ENCODE measurements at regions not wholly inside any gene's neighbourhood (a gene's known extent, or its start where the extent isn't known, plus 50 kb on each side); places are given as distances from the start of the nearest gene placed in this dataset.

DNA sequence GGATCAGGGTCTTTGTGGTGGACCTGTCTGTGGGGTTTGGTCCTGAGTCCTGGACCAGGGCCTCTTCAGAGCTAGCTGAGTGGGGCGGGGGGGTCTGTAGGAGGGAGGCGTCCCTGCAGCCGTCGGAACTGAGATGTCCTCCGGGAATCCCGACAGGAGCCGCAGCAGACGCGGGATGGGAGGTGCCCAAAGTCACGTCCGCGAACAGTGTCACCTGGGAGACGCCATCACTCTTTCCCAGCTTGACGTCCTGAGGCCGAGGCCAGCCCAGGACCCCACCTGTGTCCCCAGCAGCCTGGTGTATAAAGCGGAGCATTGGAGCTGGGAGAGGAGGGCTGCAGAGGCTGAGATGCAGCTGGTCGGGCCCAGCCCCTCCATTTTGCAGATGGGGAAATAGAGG is 1234.7 kb downstream of the BRD1 start:
- Histone ChIP-seq H3K4me3 (ENCODE audit: low read depth in 1 of 2, low read length in 2 of 2) (no peak overlapping the region), H3K27ac (ENCODE audit: low read depth, low read length) (no peak overlapping the region), H3K9ac (ENCODE audit: low read depth in 1 of 2, low read length in 2 of 2) (no peak overlapping the region), H3K36me3 (ENCODE audit: control insufficient read depth in 1 of 2, insufficient read depth in 2 of 2, low read length in 2 of 2) (no peaks in the 10 kb centered on the region), H3K4me1 (ENCODE audit: control insufficient read depth in 1 of 2, insufficient read depth in 2 of 2, low read length in 2 of 2) (no peaks in the 10 kb centered on the region), H3K9me3 (ENCODE audit: control insufficient read depth in 1 of 2, low read length in 2 of 2) (no peaks in the 10 kb centered on the region), H3K27me3 (ENCODE audit: control insufficient read depth in 1 of 2, insufficient read depth in 2 of 2, low read length in 2 of 2) (no peaks in the 10 kb centered on the region)

DNA sequence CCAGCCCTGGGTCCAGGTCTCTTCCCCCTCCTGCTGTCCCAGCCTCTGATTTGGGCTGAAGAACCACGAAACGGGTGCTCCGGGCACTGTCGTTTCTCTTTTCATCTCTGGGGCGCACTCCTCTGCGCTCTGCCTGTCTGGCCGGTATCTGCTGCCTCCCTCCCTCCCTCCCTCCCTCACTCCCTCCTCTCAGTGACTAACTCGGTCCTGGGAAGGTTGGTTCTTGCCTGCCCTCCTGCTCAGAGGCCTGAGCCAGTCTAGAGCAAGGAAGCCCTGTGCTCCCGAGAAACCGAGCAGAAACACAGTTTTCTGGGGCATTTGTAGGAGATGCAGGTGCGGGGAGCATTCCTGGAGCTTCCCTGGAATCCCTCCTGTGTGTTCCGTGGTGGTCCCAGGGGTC is 1235.2 kb downstream of the BRD1 start:
- H3K27ac ChIP-seq (ENCODE audit: low read depth, low read length): no peak overlapping the region
- H3K4me1 ChIP-seq (ENCODE audit: control insufficient read depth in 1 of 2, insufficient read depth in 2 of 2, low read length in 2 of 2): no peaks in the 10 kb centered on the region
- no peak overlapping the region for H3K4me3 ChIP-seq (ENCODE audit: low read depth in 1 of 2, low read length in 2 of 2)
- no peaks in the 10 kb centered on the region for H3K9me3 ChIP-seq (ENCODE audit: control insufficient read depth in 1 of 2, low read length in 2 of 2)
- no peak overlapping the region for H3K9ac ChIP-seq (ENCODE audit: low read depth in 1 of 2, low read length in 2 of 2)
- H3K36me3 ChIP-seq (ENCODE audit: control insufficient read depth in 1 of 2, insufficient read depth in 2 of 2, low read length in 2 of 2): no peaks in the 10 kb centered on the region
- no peaks in the 10 kb centered on the region for H3K27me3 ChIP-seq (ENCODE audit: control insufficient read depth in 1 of 2, insufficient read depth in 2 of 2, low read length in 2 of 2)

DNA sequence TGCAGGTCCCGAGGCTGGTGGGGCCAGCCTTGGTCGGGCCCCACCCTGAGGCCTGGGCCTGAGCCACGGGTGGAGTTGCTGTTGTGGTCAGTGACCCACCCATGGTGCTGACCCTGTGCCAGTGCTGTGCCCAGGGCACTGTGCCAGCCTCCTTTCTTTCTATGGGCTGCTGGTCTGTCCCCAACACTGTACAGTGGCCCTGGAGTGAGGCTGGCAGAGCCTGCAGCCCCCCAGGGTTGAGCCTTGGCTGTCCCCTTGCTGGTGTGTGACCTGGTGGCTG is 1235.7 kb downstream of the BRD1 start:
- H3K9ac ChIP-seq (ENCODE audit: low read depth in 1 of 2, low read length in 2 of 2): no peak overlapping the region
- H3K27me3 ChIP-seq (ENCODE audit: control insufficient read depth in 1 of 2, insufficient read depth in 2 of 2, low read length in 2 of 2): no peaks in the 10 kb centered on the region
- H3K36me3 ChIP-seq (ENCODE audit: control insufficient read depth in 1 of 2, insufficient read depth in 2 of 2, low read length in 2 of 2): no peaks in the 10 kb centered on the region
- no peaks in the 10 kb centered on the region for H3K9me3 ChIP-seq (ENCODE audit: control insufficient read depth in 1 of 2, low read length in 2 of 2)
- H3K4me1 ChIP-seq (ENCODE audit: control insufficient read depth in 1 of 2, insufficient read depth in 2 of 2, low read length in 2 of 2): no peaks in the 10 kb centered on the region
- no peak overlapping the region for H3K4me3 ChIP-seq (ENCODE audit: low read depth in 1 of 2, low read length in 2 of 2)
- H3K27ac ChIP-seq (ENCODE audit: low read depth, low read length): no peak overlapping the region

DNA sequence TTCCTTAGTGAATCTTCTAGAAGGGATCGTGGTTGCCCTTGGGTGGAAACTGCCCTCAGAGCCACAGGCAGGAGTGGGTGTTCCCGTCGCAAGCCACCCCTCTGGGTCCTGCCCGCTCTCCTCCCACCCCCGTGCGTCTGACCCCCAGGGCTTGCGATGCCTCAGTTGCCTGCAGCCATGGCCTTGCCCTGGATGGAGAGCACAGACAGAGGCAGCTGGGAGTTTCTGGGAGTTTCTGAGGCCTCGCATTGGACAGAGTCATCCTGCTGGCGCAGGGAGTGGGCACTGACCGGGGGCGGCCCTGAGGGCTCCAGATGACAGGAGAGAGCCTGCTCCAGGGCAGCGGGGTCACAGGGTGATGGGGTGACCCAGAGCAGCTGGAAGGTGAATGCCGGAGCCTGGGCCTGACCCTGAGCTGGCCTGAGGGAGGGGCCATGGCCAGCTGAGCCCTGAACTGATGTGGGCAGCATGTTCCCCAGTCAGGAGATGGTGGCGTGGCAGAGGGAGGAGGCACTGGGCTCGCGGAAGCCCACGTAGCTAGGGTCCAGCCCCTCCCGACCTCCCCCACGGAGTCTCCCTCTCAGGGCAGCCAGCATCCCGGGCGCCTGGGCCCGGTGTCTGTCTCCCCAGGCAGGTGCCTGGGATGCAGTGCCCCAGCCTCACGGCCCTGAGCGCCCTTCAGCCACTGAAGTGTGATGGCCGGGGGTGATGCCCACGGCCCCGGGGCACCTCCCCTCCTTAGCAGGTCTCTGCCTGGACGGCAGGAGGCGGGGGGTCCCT is 1236.2 kb downstream of the BRD1 start:
- Histone ChIP-seq H3K27ac (ENCODE audit: low read depth, low read length) (no peak overlapping the region), H3K36me3 (ENCODE audit: control insufficient read depth in 1 of 2, insufficient read depth in 2 of 2, low read length in 2 of 2) (no peaks in the 10 kb centered on the region), H3K9ac (ENCODE audit: low read depth in 1 of 2, low read length in 2 of 2) (no peak overlapping the region), H3K9me3 (ENCODE audit: control insufficient read depth in 1 of 2, low read length in 2 of 2) (no peaks in the 10 kb centered on the region), H3K4me3 (ENCODE audit: low read depth in 1 of 2, low read length in 2 of 2) (no peak overlapping the region), H3K27me3 (ENCODE audit: control insufficient read depth in 1 of 2, insufficient read depth in 2 of 2, low read length in 2 of 2) (no peaks in the 10 kb centered on the region), H3K4me1 (ENCODE audit: control insufficient read depth in 1 of 2, insufficient read depth in 2 of 2, low read length in 2 of 2) (no peaks in the 10 kb centered on the region)

DNA sequence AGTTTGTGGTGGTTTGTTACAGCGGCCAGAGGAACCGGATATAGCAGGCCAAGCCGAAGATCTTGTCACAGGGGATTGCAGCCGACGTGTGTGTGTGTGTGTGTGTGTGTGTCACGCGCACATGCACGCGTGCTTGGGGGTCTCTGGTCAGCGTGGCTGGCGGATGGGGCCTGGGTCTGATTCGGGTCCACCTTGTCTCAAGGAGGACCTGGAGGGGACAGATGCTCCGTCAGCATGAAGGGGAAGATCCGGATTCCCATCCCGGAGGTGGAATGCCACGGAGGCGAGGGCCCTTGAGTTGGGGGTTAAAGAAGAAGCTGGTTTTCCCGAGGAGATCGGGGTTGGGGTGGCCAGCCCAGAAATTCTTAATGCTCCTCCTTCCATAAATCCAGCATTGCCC is 1237.8 kb downstream of the BRD1 start:
- Histone ChIP-seq H3K4me3 (ENCODE audit: low read depth in 1 of 2, low read length in 2 of 2) (no peak overlapping the region), H3K4me1 (ENCODE audit: control insufficient read depth in 1 of 2, insufficient read depth in 2 of 2, low read length in 2 of 2) (no peaks in the 10 kb centered on the region), H3K9ac (ENCODE audit: low read depth in 1 of 2, low read length in 2 of 2) (no peak overlapping the region), H3K27ac (ENCODE audit: low read depth, low read length) (no peak overlapping the region), H3K9me3 (ENCODE audit: control insufficient read depth in 1 of 2, low read length in 2 of 2) (no peaks in the 10 kb centered on the region), H3K36me3 (ENCODE audit: control insufficient read depth in 1 of 2, insufficient read depth in 2 of 2, low read length in 2 of 2) (no peaks in the 10 kb centered on the region), H3K27me3 (ENCODE audit: control insufficient read depth in 1 of 2, insufficient read depth in 2 of 2, low read length in 2 of 2) (no peaks in the 10 kb centered on the region)

DNA sequence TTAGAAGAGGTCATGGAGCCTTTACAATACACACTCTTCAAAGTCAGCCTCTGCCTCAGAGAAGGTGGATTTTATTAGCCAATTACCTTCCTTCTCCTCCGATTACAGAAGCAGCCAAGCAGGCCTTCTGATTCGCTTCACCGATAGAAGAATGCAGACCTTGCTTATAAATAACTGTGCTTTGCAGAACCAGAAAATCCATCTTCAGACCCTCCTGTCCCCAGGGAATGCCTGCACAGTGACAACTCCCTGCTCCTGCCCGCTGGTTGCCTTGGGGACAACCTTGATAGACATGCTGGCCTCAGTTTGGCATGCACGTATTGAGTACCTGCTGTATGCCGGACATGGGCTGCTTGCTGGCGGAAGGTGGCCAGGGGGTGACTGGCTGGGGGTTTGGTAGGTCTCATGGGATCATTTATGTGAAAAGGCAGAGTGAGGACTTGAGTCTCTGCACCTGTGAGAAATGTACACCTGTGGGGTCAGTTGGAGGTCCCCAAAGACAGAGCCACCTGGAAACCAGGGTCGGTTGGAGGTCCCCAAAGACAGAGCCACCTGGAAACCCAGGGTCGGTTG is 1238.7 kb downstream of the BRD1 start:
- Histone ChIP-seq H3K27ac (ENCODE audit: low read depth, low read length) (no peak overlapping the region), H3K36me3 (ENCODE audit: control insufficient read depth in 1 of 2, insufficient read depth in 2 of 2, low read length in 2 of 2) (no peaks in the 10 kb centered on the region), H3K9me3 (ENCODE audit: control insufficient read depth in 1 of 2, low read length in 2 of 2) (no peaks in the 10 kb centered on the region), H3K9ac (ENCODE audit: low read depth in 1 of 2, low read length in 2 of 2) (no peak overlapping the region), H3K4me1 (ENCODE audit: control insufficient read depth in 1 of 2, insufficient read depth in 2 of 2, low read length in 2 of 2) (no peaks in the 10 kb centered on the region), H3K4me3 (ENCODE audit: low read depth in 1 of 2, low read length in 2 of 2) (no peak overlapping the region), H3K27me3 (ENCODE audit: control insufficient read depth in 1 of 2, insufficient read depth in 2 of 2, low read length in 2 of 2) (no peaks in the 10 kb centered on the region)

DNA sequence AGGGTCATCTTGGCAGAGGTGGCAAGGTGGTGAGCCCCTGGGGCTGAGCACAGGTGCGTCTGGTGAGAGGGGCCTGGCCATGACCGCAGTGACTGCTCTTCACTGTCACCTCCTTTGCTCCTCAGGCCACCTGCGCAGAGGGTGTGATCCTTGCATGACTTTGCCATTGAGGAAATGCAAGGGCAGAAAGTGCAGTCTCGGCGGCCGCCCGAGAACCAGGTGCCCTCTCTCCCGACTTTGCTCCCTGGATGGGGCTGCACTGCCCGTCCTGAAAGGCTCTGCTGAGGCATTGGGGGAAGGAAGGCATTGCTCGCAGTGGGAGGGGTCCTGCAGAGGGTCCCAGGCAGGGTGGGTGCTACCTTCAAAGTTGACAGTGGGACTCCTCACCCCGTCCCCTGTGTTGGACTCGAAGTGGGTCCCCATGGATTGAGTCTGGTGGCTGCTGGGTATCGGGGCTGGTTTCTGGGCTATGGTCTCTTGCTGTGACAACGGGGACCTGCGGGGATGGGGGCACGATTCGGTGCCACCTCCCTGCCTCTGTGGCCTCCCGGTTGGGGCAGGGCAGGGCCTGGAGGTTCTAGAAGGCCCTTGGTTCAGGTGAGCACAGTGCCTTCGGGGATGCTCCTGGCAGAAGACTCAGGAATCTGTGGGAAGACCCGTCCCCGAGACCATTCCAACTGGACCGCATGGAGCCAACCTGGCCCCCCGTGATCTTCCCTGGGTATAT is 1239.4 kb downstream of the BRD1 start:
- H3K9me3 ChIP-seq (ENCODE audit: control insufficient read depth in 1 of 2, low read length in 2 of 2): no peaks in the 10 kb centered on the region
- no peak overlapping the region for H3K9ac ChIP-seq (ENCODE audit: low read depth in 1 of 2, low read length in 2 of 2)
- H3K4me1 ChIP-seq (ENCODE audit: control insufficient read depth in 1 of 2, insufficient read depth in 2 of 2, low read length in 2 of 2): no peaks in the 10 kb centered on the region
- H3K36me3 ChIP-seq (ENCODE audit: control insufficient read depth in 1 of 2, insufficient read depth in 2 of 2, low read length in 2 of 2): no peaks in the 10 kb centered on the region
- no peak overlapping the region for H3K27ac ChIP-seq (ENCODE audit: low read depth, low read length)
- no peak overlapping the region for H3K4me3 ChIP-seq (ENCODE audit: low read depth in 1 of 2, low read length in 2 of 2)
- no peaks in the 10 kb centered on the region for H3K27me3 ChIP-seq (ENCODE audit: control insufficient read depth in 1 of 2, insufficient read depth in 2 of 2, low read length in 2 of 2)

DNA sequence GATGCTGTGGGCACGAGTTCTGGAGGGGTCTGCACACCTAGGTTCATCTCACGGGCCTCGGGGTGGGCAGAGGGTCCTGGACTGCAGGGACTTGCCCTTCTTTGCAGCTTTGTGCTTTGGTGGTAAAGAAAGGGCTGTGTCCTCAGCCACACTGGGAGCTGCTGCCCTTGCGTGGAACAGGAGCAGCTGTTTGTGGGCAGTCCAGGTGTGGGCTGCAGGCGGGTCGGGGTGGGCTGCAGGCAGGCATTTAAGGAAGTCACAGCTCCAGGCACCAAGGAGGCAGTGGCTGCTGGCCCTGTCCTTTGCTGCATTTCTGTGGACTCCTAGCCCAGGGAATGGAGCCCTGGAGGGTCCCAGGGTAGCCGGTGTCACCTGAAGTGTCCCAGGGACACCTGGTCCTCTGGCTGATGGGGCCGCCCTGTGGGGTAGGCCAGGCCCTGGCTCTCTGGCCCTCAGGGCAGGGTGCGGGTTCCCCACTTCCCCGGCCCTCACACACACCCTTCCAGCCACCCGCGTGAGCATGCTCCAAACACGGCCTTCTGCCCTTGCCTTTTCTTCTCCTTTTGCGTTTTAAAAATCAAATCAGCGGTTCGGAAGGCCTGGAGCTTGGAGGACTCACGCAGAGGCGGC is 1240.3 kb downstream of the BRD1 start:
- Histone ChIP-seq H3K9ac (ENCODE audit: low read depth in 1 of 2, low read length in 2 of 2) (no peak overlapping the region), H3K27me3 (ENCODE audit: control insufficient read depth in 1 of 2, insufficient read depth in 2 of 2, low read length in 2 of 2) (no peaks in the 10 kb centered on the region), H3K27ac (ENCODE audit: low read depth, low read length) (no peak overlapping the region), H3K36me3 (ENCODE audit: control insufficient read depth in 1 of 2, insufficient read depth in 2 of 2, low read length in 2 of 2) (no peaks in the 10 kb centered on the region), H3K4me3 (ENCODE audit: low read depth in 1 of 2, low read length in 2 of 2) (no peak overlapping the region), H3K9me3 (ENCODE audit: control insufficient read depth in 1 of 2, low read length in 2 of 2) (no peaks in the 10 kb centered on the region), H3K4me1 (ENCODE audit: control insufficient read depth in 1 of 2, insufficient read depth in 2 of 2, low read length in 2 of 2) (no peaks in the 10 kb centered on the region)

DNA sequence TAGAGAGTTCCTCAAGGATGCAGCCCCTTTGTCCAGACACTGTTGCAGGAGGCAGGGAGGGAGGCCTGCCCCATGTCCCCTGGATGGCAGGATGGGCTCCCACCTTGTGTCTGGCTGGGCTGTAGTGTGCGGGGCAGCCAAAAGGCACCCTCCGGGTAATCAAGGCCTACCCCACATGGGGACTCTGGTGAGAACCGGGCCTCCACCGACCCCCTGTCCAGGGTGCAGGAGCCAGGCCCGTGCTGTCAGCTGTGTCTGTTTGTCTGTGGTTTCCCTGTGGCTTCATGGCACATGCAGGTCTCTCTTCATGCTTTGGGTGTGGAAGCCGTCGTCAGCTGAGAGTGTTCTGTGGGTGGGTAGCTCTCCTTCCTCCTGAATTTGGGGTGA is 1240.9 kb downstream of the BRD1 start:
- H3K9me3 ChIP-seq (ENCODE audit: control insufficient read depth in 1 of 2, low read length in 2 of 2): no peaks in the 10 kb centered on the region
- no peak overlapping the region for H3K9ac ChIP-seq (ENCODE audit: low read depth in 1 of 2, low read length in 2 of 2)
- H3K27me3 ChIP-seq (ENCODE audit: control insufficient read depth in 1 of 2, insufficient read depth in 2 of 2, low read length in 2 of 2): no peaks in the 10 kb centered on the region
- H3K36me3 ChIP-seq (ENCODE audit: control insufficient read depth in 1 of 2, insufficient read depth in 2 of 2, low read length in 2 of 2): no peaks in the 10 kb centered on the region
- no peak overlapping the region for H3K4me3 ChIP-seq (ENCODE audit: low read depth in 1 of 2, low read length in 2 of 2)
- H3K27ac ChIP-seq (ENCODE audit: low read depth, low read length): no peak overlapping the region
- no peaks in the 10 kb centered on the region for H3K4me1 ChIP-seq (ENCODE audit: control insufficient read depth in 1 of 2, insufficient read depth in 2 of 2, low read length in 2 of 2)

All from duodenal mucosa (tissue), 2 donors.